ENCODE measurements at regions not wholly inside any gene's neighbourhood (a gene's known extent, or its start where the extent isn't known, plus 50 kb on each side); places are given as distances from the start of the nearest gene placed in this dataset.

DNA sequence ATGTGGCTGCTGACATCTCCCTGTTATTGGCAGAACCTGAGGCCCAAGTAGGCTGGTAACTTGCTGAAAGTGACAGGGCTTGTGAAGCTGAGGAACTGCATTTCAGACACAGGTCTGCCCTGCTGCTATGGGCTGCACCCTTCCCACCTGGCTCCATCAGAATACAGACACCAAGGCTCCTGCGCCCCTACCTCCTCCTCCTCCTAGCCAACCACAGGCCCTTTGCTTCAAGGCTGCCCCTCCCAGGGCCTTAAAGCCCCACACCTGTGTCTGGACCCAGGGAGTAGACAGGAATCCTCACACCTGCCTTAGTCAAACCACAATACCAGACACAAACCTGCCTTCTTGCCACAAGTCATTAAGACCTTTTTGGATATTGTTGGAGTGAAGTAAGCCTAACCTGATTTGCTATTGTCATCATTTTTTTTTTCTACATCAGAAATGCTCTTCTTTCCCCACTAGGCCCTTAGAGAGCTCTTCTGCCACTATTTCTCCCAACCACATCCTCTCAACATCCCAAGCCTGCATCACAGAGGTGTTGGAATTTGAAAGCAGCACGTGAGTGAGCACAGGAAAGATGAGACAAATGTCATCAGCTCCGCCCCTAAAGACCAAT lies 489.7 kb downstream of the EIPR1 start:
- TF ChIP-seq, protein P1, sequence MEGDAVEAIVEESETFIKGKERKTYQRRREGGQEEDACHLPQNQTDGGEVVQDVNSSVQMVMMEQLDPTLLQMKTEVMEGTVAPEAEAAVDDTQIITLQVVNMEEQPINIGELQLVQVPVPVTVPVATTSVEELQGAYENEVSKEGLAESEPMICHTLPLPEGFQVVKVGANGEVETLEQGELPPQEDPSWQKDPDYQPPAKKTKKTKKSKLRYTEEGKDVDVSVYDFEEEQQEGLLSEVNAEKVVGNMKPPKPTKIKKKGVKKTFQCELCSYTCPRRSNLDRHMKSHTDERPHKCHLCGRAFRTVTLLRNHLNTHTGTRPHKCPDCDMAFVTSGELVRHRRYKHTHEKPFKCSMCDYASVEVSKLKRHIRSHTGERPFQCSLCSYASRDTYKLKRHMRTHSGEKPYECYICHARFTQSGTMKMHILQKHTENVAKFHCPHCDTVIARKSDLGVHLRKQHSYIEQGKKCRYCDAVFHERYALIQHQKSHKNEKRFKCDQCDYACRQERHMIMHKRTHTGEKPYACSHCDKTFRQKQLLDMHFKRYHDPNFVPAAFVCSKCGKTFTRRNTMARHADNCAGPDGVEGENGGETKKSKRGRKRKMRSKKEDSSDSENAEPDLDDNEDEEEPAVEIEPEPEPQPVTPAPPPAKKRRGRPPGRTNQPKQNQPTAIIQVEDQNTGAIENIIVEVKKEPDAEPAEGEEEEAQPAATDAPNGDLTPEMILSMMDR (IDR thresholded peaks at IDR 0.05) = no peak
- no peak for TF ChIP-seq EP300 (IDR thresholded peaks at IDR 0.05; ENCODE audit: low read depth)
